SK-N-SH treated with all-trans-retinoic acid at 6 μM for 48 hours (cell line): ENCODE measurements at regions not wholly inside any gene's neighbourhood (a gene's known extent, or its start where the extent isn't known, plus 50 kb on each side); places are given as distances from the start of the nearest gene placed in this dataset.

Source experiments
- ATAC-seq: fragments of 200-7000 bp; cut with Tn5 transposase; 3 replicates; pipeline ENCODE4 v1.9.1; 2020; ENCODE audit warnings: mild to moderate bottlenecking, moderate library complexity
- ARNTL ChIP-seq: fragments of 450-650 bp; formaldehyde crosslinking; IDR thresholded peaks from 2 replicates; pipeline ENCODE4 v1.5.0; 2020; ENCODE audit warnings: low read depth, mild to moderate bottlenecking, moderate library complexity, borderline replicate concordance
- CSDC2 ChIP-seq: fragments of 250-450 bp; sonication (Bioruptor Pico); IDR thresholded peaks from 2 replicates; pipeline ENCODE4 v1.5.0; 2020; ENCODE audit warnings: mild to moderate bottlenecking, moderate library complexity
- ESRRG ChIP-seq: fragments of 250-450 bp; sonication (Bioruptor Pico); IDR thresholded peaks from 2 replicates; pipeline ENCODE4 v1.6.1; 2021; ENCODE audit warnings: mild to moderate bottlenecking
- GLIS3 ChIP-seq: fragments of 250-450 bp; sonication (Bioruptor Pico); IDR thresholded peaks from 2 replicates; pipeline ENCODE4 v1.5.0; 2020; ENCODE audit warnings: mild to moderate bottlenecking, moderate library complexity
- ISL1 ChIP-seq: fragments of 250-450 bp; sonication (Bioruptor Pico); IDR thresholded peaks from 2 replicates; pipeline ENCODE4 v2.1.2; 2022; ENCODE audit warnings: mild to moderate bottlenecking, moderate library complexity
- OSR1 ChIP-seq: fragments of 250-450 bp; sonication (Bioruptor Pico); IDR thresholded peaks from 2 replicates; pipeline ENCODE4 v1.8.0; 2022; ENCODE audit warnings: moderate library complexity, mild to moderate bottlenecking, inconsistent platforms
- PPARA ChIP-seq: fragments of 250-450 bp; sonication (Bioruptor Pico); IDR thresholded peaks from 2 replicates; pipeline ENCODE4 v1.5.0; 2020; ENCODE audit warnings: mild to moderate bottlenecking, borderline replicate concordance
- RARB ChIP-seq: fragments of 250-450 bp; sonication (Bioruptor Pico); IDR thresholded peaks from 2 replicates; pipeline ENCODE4 v1.8.0; 2021; ENCODE audit warnings: mild to moderate bottlenecking, moderate library complexity
- SNAI2 ChIP-seq: fragments of 250-450 bp; sonication (Bioruptor Pico); IDR thresholded peaks from 2 replicates; pipeline ENCODE4 v1.5.0; 2020; ENCODE audit warnings: mild to moderate bottlenecking, moderate library complexity
- TOX ChIP-seq: fragments of 250-450 bp; sonication (Bioruptor Pico); IDR thresholded peaks from 2 replicates; pipeline ENCODE4 v1.8.0; 2021; ENCODE audit warnings: mild to moderate bottlenecking, moderate library complexity, borderline replicate concordance
- ZC3H10 ChIP-seq: fragments of 250-450 bp; sonication (Bioruptor Pico); IDR thresholded peaks from 2 replicates; pipeline ENCODE4 v1.5.1; 2021; ENCODE audit warnings: mild to moderate bottlenecking, moderate library complexity
- ZFP3 ChIP-seq: fragments of 250-450 bp; sonication (Bioruptor Pico); IDR thresholded peaks from 2 replicates; pipeline ENCODE4 v1.5.0; 2020; ENCODE audit warnings: mild to moderate bottlenecking, moderate library complexity
- ZFP30 ChIP-seq: fragments of 450-650 bp; formaldehyde crosslinking; IDR thresholded peaks from 2 replicates; pipeline ENCODE4 v1.5.0; 2022; ENCODE audit warnings: mild to moderate bottlenecking, moderate library complexity
- ZNF565 ChIP-seq: fragments of 450-650 bp; formaldehyde crosslinking; conservative IDR thresholded peaks from 2 replicates; pipeline ENCODE4 v1.5.0; 2020; ENCODE audit warnings: low read depth, mild to moderate bottlenecking, moderate library complexity
- ZNF70 ChIP-seq: fragments of 450-650 bp; formaldehyde crosslinking; IDR thresholded peaks from 2 replicates; pipeline ENCODE4 v1.5.0; 2020; ENCODE audit warnings: mild to moderate bottlenecking, moderate library complexity
- ZNF8 ChIP-seq: fragments of 450-650 bp; formaldehyde crosslinking; IDR thresholded peaks from 2 replicates; pipeline ENCODE4 v1.5.0; 2020; ENCODE audit warnings: mild to moderate bottlenecking, moderate library complexity
- TF ChIP-seq, protein P1 (sequence below): fragments of 250-450 bp; sonication (Bioruptor Pico); IDR thresholded peaks from 2 replicates; pipeline ENCODE4 v1.8.0; 2020; ENCODE audit warnings: mild to moderate bottlenecking, moderate library complexity, borderline replicate concordance
- TF ChIP-seq, protein P2 (sequence below): fragments of 250-450 bp; sonication (Bioruptor Pico); IDR thresholded peaks from 2 replicates; pipeline ENCODE4 v1.5.0; 2020; ENCODE audit warnings: mild to moderate bottlenecking, moderate library complexity
- TF ChIP-seq, protein P3 (sequence below): fragments of 250-450 bp; sonication (Bioruptor Pico); IDR thresholded peaks from 2 replicates; pipeline ENCODE4 v1.5.1; 2021; ENCODE audit warnings: mild to moderate bottlenecking, moderate library complexity
- TF ChIP-seq, protein P4 (sequence below): fragments of 250-450 bp; sonication (Bioruptor Pico); IDR thresholded peaks from 2 replicates; pipeline ENCODE4 v1.8.0; 2021; ENCODE audit warnings: low read depth, mild to moderate bottlenecking, moderate library complexity, borderline replicate concordance
- TF ChIP-seq, protein P5 (sequence below): fragments of 250-450 bp; sonication (Bioruptor Pico); IDR thresholded peaks from 2 replicates; pipeline ENCODE4 v1.5.1; 2020; ENCODE audit warnings: low read depth, mild to moderate bottlenecking, moderate library complexity

DNA sequence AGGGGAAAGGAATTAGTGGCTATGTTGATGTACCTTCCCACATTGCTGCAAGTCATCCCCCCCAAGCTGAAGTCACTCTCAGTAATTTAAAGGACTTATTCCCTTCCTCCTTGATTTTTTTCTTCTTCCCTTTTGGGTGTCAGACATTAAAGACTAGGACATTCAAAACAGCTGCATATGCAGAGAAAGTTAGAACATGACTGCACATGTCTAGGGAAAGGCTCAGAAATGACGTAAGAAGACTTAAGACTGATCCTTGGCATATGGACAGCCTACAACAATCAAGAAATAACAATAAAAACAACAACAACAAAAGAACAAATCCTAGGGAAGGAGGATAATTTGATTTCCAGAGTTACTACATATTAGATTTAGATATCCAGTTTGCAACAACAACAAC lies 997.5 kb downstream of the TLE4 start:
- no peak for TF ChIP-seq ZFP3
- no peak for TF ChIP-seq TOX
- no peak for TF ChIP-seq ZNF8 (CRISPR knock-in tag)
- TF ChIP-seq ISL1 (CRISPR knock-in tag): no peak
- TF ChIP-seq ZNF565: no peak
- TF ChIP-seq ZC3H10 (CRISPR knock-in tag): no peak
- no peak for TF ChIP-seq PPARA (CRISPR knock-in tag)
- no peak for TF ChIP-seq GLIS3 (CRISPR knock-in tag)
- no peak for TF ChIP-seq ESRRG (CRISPR knock-in tag)
- TF ChIP-seq, protein P1, sequence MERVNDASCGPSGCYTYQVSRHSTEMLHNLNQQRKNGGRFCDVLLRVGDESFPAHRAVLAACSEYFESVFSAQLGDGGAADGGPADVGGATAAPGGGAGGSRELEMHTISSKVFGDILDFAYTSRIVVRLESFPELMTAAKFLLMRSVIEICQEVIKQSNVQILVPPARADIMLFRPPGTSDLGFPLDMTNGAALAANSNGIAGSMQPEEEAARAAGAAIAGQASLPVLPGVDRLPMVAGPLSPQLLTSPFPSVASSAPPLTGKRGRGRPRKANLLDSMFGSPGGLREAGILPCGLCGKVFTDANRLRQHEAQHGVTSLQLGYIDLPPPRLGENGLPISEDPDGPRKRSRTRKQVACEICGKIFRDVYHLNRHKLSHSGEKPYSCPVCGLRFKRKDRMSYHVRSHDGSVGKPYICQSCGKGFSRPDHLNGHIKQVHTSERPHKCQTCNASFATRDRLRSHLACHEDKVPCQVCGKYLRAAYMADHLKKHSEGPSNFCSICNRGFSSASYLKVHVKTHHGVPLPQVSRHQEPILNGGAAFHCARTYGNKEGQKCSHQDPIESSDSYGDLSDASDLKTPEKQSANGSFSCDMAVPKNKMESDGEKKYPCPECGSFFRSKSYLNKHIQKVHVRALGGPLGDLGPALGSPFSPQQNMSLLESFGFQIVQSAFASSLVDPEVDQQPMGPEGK (CRISPR knock-in tag): no peak
- no peak for TF ChIP-seq RARB (CRISPR knock-in tag)
- TF ChIP-seq, protein P2, sequence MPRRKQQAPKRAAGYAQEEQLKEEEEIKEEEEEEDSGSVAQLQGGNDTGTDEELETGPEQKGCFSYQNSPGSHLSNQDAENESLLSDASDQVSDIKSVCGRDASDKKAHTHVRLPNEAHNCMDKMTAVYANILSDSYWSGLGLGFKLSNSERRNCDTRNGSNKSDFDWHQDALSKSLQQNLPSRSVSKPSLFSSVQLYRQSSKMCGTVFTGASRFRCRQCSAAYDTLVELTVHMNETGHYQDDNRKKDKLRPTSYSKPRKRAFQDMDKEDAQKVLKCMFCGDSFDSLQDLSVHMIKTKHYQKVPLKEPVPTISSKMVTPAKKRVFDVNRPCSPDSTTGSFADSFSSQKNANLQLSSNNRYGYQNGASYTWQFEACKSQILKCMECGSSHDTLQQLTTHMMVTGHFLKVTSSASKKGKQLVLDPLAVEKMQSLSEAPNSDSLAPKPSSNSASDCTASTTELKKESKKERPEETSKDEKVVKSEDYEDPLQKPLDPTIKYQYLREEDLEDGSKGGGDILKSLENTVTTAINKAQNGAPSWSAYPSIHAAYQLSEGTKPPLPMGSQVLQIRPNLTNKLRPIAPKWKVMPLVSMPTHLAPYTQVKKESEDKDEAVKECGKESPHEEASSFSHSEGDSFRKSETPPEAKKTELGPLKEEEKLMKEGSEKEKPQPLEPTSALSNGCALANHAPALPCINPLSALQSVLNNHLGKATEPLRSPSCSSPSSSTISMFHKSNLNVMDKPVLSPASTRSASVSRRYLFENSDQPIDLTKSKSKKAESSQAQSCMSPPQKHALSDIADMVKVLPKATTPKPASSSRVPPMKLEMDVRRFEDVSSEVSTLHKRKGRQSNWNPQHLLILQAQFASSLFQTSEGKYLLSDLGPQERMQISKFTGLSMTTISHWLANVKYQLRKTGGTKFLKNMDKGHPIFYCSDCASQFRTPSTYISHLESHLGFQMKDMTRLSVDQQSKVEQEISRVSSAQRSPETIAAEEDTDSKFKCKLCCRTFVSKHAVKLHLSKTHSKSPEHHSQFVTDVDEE (CRISPR knock-in tag): no peak

DNA sequence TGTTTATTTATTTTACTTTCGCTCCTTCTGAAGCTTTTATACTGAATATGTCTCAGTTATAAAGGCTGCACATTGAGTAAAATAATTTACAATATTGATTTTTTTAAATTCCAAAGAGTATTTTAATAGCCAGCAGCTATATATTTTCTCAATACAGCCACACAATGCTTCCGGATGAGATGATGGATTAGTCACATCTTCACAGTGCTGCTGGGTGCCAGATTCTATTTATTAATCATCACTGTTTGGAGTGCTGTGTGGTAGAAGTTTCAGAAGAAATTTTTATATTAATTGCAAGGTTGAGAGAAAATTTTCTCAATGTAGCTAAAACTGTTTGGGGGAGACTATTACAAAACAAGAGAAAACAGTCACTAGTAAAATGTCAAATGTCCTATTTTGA lies 989.8 kb downstream of the TLE4 start:
- no peak for ATAC-seq
- TF ChIP-seq GLIS3 (CRISPR knock-in tag): no peak

More for the DNA sequence above, 997.5 kb downstream of the TLE4 start:
- ATAC-seq: no peak

DNA sequence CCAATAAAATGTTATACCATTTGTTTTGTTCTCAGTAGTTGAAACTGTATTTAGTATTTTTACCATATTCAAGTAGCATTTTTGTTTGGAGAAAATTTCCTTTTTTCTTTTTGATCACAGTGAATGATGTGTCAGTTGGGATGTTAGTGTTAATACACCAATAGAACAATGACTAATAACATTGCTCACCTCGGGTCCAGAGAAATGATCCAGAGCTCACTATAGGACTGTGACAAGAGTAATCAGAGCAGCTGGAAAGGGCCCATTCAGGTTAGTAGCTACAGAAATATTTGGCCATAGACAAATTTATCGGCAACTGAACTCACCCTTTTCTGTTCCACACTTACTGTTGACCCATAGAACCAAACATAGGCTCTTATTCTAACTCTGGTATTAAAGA lies 989.2 kb downstream of the TLE4 start:
- TF ChIP-seq ZFP30 (CRISPR knock-in tag) (no peak), OSR1 (CRISPR knock-in tag) (no peak), ZNF70 (CRISPR knock-in tag) (no peak), RARB (CRISPR knock-in tag) (no peak), ARNTL (CRISPR knock-in tag) (no peak), ZNF8 (CRISPR knock-in tag) (no peak), ZC3H10 (CRISPR knock-in tag) (no peak), CSDC2 (CRISPR knock-in tag) (no peak), SNAI2 (CRISPR knock-in tag) (no peak), GLIS3 (CRISPR knock-in tag) (no peak), ZNF565 (no peak), ZFP3 (no peak), PPARA (CRISPR knock-in tag) (no peak)
- TF ChIP-seq, protein P3, sequence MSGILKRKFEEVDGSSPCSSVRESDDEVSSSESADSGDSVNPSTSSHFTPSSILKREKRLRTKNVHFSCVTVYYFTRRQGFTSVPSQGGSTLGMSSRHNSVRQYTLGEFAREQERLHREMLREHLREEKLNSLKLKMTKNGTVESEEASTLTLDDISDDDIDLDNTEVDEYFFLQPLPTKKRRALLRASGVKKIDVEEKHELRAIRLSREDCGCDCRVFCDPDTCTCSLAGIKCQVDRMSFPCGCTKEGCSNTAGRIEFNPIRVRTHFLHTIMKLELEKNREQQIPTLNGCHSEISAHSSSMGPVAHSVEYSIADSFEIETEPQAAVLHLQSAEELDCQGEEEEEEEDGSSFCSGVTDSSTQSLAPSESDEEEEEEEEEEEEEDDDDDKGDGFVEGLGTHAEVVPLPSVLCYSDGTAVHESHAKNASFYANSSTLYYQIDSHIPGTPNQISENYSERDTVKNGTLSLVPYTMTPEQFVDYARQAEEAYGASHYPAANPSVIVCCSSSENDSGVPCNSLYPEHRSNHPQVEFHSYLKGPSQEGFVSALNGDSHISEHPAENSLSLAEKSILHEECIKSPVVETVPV (CRISPR knock-in tag): no peak
- TF ChIP-seq, protein P2 (CRISPR knock-in tag): no peak
- TF ChIP-seq, protein P4, sequence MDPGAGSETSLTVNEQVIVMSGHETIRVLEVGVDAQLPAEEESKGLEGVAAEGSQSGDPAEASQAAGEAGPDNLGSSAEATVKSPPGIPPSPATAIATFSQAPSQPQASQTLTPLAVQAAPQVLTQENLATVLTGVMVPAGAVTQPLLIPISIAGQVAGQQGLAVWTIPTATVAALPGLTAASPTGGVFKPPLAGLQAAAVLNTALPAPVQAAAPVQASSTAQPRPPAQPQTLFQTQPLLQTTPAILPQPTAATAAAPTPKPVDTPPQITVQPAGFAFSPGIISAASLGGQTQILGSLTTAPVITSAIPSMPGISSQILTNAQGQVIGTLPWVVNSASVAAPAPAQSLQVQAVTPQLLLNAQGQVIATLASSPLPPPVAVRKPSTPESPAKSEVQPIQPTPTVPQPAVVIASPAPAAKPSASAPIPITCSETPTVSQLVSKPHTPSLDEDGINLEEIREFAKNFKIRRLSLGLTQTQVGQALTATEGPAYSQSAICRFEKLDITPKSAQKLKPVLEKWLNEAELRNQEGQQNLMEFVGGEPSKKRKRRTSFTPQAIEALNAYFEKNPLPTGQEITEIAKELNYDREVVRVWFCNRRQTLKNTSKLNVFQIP (CRISPR knock-in tag): no peak
- TF ChIP-seq, protein P5, sequence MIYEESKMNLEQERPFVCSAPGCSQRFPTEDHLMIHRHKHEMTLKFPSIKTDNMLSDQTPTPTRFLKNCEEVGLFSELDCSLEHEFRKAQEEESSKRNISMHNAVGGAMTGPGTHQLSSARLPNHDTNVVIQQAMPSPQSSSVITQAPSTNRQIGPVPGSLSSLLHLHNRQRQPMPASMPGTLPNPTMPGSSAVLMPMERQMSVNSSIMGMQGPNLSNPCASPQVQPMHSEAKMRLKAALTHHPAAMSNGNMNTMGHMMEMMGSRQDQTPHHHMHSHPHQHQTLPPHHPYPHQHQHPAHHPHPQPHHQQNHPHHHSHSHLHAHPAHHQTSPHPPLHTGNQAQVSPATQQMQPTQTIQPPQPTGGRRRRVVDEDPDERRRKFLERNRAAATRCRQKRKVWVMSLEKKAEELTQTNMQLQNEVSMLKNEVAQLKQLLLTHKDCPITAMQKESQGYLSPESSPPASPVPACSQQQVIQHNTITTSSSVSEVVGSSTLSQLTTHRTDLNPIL (CRISPR knock-in tag): no peak
- ATAC-seq: no peak
